ENCODE measurements at regions not wholly inside any gene's neighbourhood (a gene's known extent, or its start where the extent isn't known, plus 50 kb on each side); places are given as distances from the start of the nearest gene placed in this dataset.

- no peak for TF ChIP-seq CTCF (IDR thresholded peaks at IDR 0.05)
- TF ChIP-seq POLR2AphosphoS5 (IDR thresholded peaks at IDR 0.05) = no peak
These were observed 78.8 kb upstream of the NTRK2 start for GRCh38 chr9:84590706-84591105.
